IMR-90 (cell line): ENCODE measurements at regions not wholly inside any gene's neighbourhood (a gene's known extent, or its start where the extent isn't known, plus 50 kb on each side); places are given as distances from the start of the nearest gene placed in this dataset.

ENCODE experiments used
- ATAC-seq: fragments of 200-7000 bp; cut with Tn5 transposase; 2 replicates; pipeline ENCODE4 v1.9.1; 2020; ENCODE audit warnings: low read depth, mild to moderate bottlenecking, moderate library complexity
- BruUV-seq: library from RNA; stranded (reverse); fragments of 400-500 nt; replicated peaks from 2 replicates; lab custom pipeline; 2021; lab: Mats Ljungman, UMichigan
- CTCF ChIA-PET: fragments of 300-600 bp; formaldehyde crosslinking; extraction: SDS; loops from one replicate; lab custom pipeline; 2021; ENCODE audit warnings: antibody characterized with exemption; lab: Yijun Ruan, JAX
- POLR2A ChIA-PET: fragments of 300-600 bp; sonication (Branson Sonifier 250); formaldehyde crosslinking; loops from one replicate; lab custom pipeline; 2022; ENCODE audit warnings: antibody characterized with exemption; ENCODE audit not compliant: unreplicated experiment; lab: Charles Lee
- DNase-seq: peaks from one replicate; pipeline ENCODE4 v3.0.0; 2013
- H2AFZ ChIP-seq: replicated peaks from 2 replicates; pipeline ENCODE3; 2013; ENCODE audit warnings: low read length, mild to moderate bottlenecking; ENCODE audit not compliant: poor library complexity
- H2AK5ac ChIP-seq: 2 replicates; pipeline ENCODE4 v1.6.1; 2013; ENCODE audit warnings: low read depth, low read length, inconsistent platforms
- H2AK9ac ChIP-seq: replicated peaks from 2 replicates; pipeline ENCODE3; 2013; ENCODE audit warnings: mild to moderate bottlenecking, low read depth, low read length, moderate library complexity; ENCODE audit not compliant: poor library complexity
- H2BK120ac ChIP-seq: 2 replicates; pipeline ENCODE4 v1.6.1; 2013; ENCODE audit warnings: low read depth, low read length, inconsistent platforms
- H2BK15ac ChIP-seq: 3 replicates; pipeline ENCODE4 v1.6.1; 2013; ENCODE audit warnings: low read depth, low read length, inconsistent platforms
- H2BK20ac ChIP-seq: 2 replicates; pipeline ENCODE4 v1.6.1; 2013; ENCODE audit warnings: low read depth, mild to moderate bottlenecking, inconsistent platforms, low read length, moderate library complexity
- H2BK5ac ChIP-seq: 2 replicates; pipeline ENCODE4 v1.6.1; 2013; ENCODE audit warnings: mild to moderate bottlenecking, low read depth, low read length, inconsistent platforms; ENCODE audit not compliant: poor library complexity, severe bottlenecking
- H3K14ac ChIP-seq: replicated peaks from 2 replicates; pipeline ENCODE4 v1.6.1; 2013; ENCODE audit warnings: low read depth, low read length, inconsistent platforms
- H3K18ac ChIP-seq: 2 replicates; pipeline ENCODE4 v1.6.1; 2013; ENCODE audit warnings: low read depth, low read length, control low read depth
- H3K23ac ChIP-seq: 2 replicates; pipeline ENCODE4 v1.6.1; 2013; ENCODE audit warnings: low read depth, low read length, inconsistent platforms
- H3K27ac ChIP-seq: 2 replicates; pipeline ENCODE4 v1.5.1; 2013; ENCODE audit warnings: mild to moderate bottlenecking, control low read depth, low read length; ENCODE audit not compliant: insufficient read depth
- H3K27me3 ChIP-seq: 2 replicates; pipeline ENCODE4 v1.6.1; 2013; ENCODE audit warnings: low read length; ENCODE audit not compliant: control insufficient read depth, insufficient read depth
- H3K36me3 ChIP-seq: 2 replicates; pipeline ENCODE4 v1.6.1; 2013; ENCODE audit warnings: low read length, mixed read lengths; ENCODE audit not compliant: control insufficient read depth, insufficient read depth
- H3K4ac ChIP-seq: 2 replicates; pipeline ENCODE4 v1.6.1; 2013; ENCODE audit warnings: low read depth, low read length, inconsistent platforms
- H3K4me1 ChIP-seq: 2 replicates; pipeline ENCODE4 v1.6.1; 2013; ENCODE audit warnings: low read length, mixed read lengths; ENCODE audit not compliant: control insufficient read depth, insufficient read depth
- H3K4me2 ChIP-seq: 2 replicates; pipeline ENCODE4 v1.6.1; 2013; ENCODE audit warnings: low read depth, mild to moderate bottlenecking, control low read depth, low read length, moderate library complexity
- H3K4me3 ChIP-seq: 2 replicates; pipeline ENCODE4 v1.5.1; 2013; ENCODE audit warnings: low read depth, mild to moderate bottlenecking, control low read depth, low read length, moderate library complexity; ENCODE audit not compliant: insufficient read depth
- H3K56ac ChIP-seq: 2 replicates; pipeline ENCODE4 v1.6.1; 2013; ENCODE audit warnings: low read length, inconsistent platforms; ENCODE audit not compliant: insufficient read depth; ENCODE audit errors: extremely low read depth
- H3K79me1 ChIP-seq, 2 experiments: 2 replicates each; pipeline ENCODE4 v1.6.1; 2013; ENCODE audit warnings: low read length in 2 of 2, inconsistent platforms in 1 of 2, low read depth in 1 of 2
- H3K9ac ChIP-seq: 2 replicates; pipeline ENCODE4 v1.6.1; 2013; ENCODE audit warnings: low read depth, low read length, control low read depth
- H3K9me1 ChIP-seq: 2 replicates; pipeline ENCODE4 v1.6.1; 2013; ENCODE audit warnings: low read length, inconsistent platforms; ENCODE audit not compliant: insufficient read depth
- H3K9me3 ChIP-seq: 2 replicates; pipeline ENCODE4 v1.6.1; 2013; ENCODE audit warnings: low read length; ENCODE audit not compliant: control insufficient read depth, insufficient read depth
- H4K20me1 ChIP-seq: 2 replicates; pipeline ENCODE4 v1.6.1; 2013; ENCODE audit warnings: low read length, inconsistent platforms; ENCODE audit not compliant: insufficient read depth
- H4K5ac ChIP-seq: 2 replicates; pipeline ENCODE4 v1.6.1; 2013; ENCODE audit warnings: mild to moderate bottlenecking, low read depth, low read length, control low read depth
- H4K8ac ChIP-seq, 2 experiments: 2 replicates each; pipeline ENCODE4 v1.6.1; 2013; ENCODE audit warnings: low read depth in 2 of 2, low read length in 2 of 2, control low read depth in 1 of 2, inconsistent platforms in 1 of 2
- H4K91ac ChIP-seq: 2 replicates; pipeline ENCODE4 v1.6.1; 2013; ENCODE audit warnings: low read depth, low read length, inconsistent platforms; ENCODE audit not compliant: insufficient read depth
- FOS ChIP-seq: fragments of 150-350 bp; IDR thresholded peaks from 2 replicates; pipeline ENCODE4 v1.6.1; 2016; ENCODE audit warnings: low read depth, low read length
- MXI1 ChIP-seq: IDR thresholded peaks from 2 replicates; pipeline ENCODE4 v1.6.1; 2012; ENCODE audit warnings: low read depth, mild to moderate bottlenecking, low read length, moderate library complexity, borderline replicate concordance
- NFE2L2 ChIP-seq: fragments of 150-350 bp; IDR thresholded peaks from 2 replicates; pipeline ENCODE4 v1.6.1; 2016; ENCODE audit warnings: low read depth, mild to moderate bottlenecking, low read length
- POLR2A ChIP-seq: IDR thresholded peaks from 2 replicates; pipeline ENCODE4 v1.6.1; 2012; ENCODE audit warnings: mild to moderate bottlenecking, low read depth, low read length
- RAD21 ChIP-seq: IDR thresholded peaks from 2 replicates; pipeline ENCODE4 v1.6.1; 2012; ENCODE audit warnings: low read length, improper control_type of control experiment
- RCOR1 ChIP-seq: IDR thresholded peaks from 2 replicates; pipeline ENCODE4 v1.6.1; 2012; ENCODE audit warnings: mild to moderate bottlenecking, low read length, improper control_type of control experiment; ENCODE audit not compliant: insufficient replicate concordance
- RFX5 ChIP-seq: IDR thresholded peaks from 2 replicates; pipeline ENCODE4 v1.8.0; 2012; ENCODE audit warnings: low read depth, mild to moderate bottlenecking, low read length, moderate library complexity
- USF2 ChIP-seq: fragments of 150-350 bp; IDR thresholded peaks from 2 replicates; pipeline ENCODE4 v1.6.1; 2017; ENCODE audit warnings: mild to moderate bottlenecking, antibody characterized with exemption, low read length, low read depth
- dilution Hi-C: fragments of 300-500 bp; cut with HindIII; formaldehyde crosslinking; loops from one replicate; pipeline ENCODE4 v1.14.3; 2018; ENCODE audit warnings: low sequenced_read_pairs; ENCODE audit not compliant: unreplicated experiment
- in situ Hi-C: fragments of 300-500 bp; cut with MboI; formaldehyde crosslinking; loops from 3 replicates; pipeline ENCODE4 v1.14.3; 2019; ENCODE audit warnings: low sequenced_read_pairs, inconsistent platforms, mixed read lengths
- intact Hi-C: fragments of 100-400 bp; cut with micrococcal nuclease; formaldehyde crosslinking; loops from 2 replicates; pipeline ENCODE4 v1.10.0; 2022
- TF ChIP-seq, protein P1 (sequence below): fragments of 150-350 bp; IDR thresholded peaks from 2 replicates; pipeline ENCODE4 v1.6.1; 2016; ENCODE audit warnings: low read depth, mild to moderate bottlenecking, low read length, moderate library complexity, borderline replicate concordance

DNA sequence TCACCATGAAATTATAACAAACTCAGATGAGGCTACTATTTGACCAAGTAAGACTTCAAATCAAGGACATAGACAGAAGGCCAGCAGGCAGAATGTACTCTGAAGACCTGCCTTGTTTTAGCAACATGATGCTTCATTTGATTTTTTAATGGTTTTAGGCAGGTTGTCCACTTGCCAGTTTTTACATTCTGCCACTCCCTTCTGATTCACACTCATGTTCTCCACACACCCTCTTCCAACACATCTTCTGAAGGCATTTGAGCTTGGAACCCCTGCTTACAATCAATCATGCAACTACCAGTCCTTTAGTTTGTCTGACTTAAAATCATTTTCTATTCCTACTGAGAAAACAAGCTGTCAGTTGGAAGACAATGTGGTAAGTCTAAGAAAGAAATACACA lies 114.9 kb upstream of the SMIM31 start:
- ChIA-PET POLR2A (no interaction called here), CTCF (no interaction called here)
- BruUV-seq = no TSS peak
- Histone ChIP-seq H2BK15ac (no peak overlapping the region), H3K14ac (no peak overlapping the region), H2BK20ac (no peak overlapping the region), H3K79me1 (no peaks in the 10 kb centered on the region), H3K36me3 (no peaks in the 10 kb centered on the region), H3K4me3 (no peak overlapping the region), H4K20me1 (no peaks in the 10 kb centered on the region), H3K18ac (no peak overlapping the region), H2AK5ac (no peak overlapping the region), H4K8ac (no peak overlapping the region), H2BK120ac (no peak overlapping the region), H3K23ac (no peak overlapping the region), H3K9me1 (no peaks in the 10 kb centered on the region), H4K91ac (no peak overlapping the region), H3K4me1 (no peaks in the 10 kb centered on the region), H3K4ac (no peak overlapping the region), H4K5ac (no peak overlapping the region), H3K56ac (no peak overlapping the region), H3K4me2 (no peak overlapping the region), H2BK5ac (no peak overlapping the region), H2AFZ (no peak overlapping the region), H2AK9ac (no peak overlapping the region), H3K9me3 (peaks cover 6% of the 10 kb centered on the region; the same call in 1 of the 2 replicates), H3K27me3 (no peaks in the 10 kb centered on the region), H3K27ac (no peak overlapping the region), H3K9ac (no peak overlapping the region)
- in situ Hi-C loops (no loop called here), intact Hi-C loops (no loop called here), dilution Hi-C loops (no loop called here)
- ATAC-seq (no peak), DNase-seq (no peak)
- no peak for TF ChIP-seq FOS
- no peak for TF ChIP-seq RFX5
- TF ChIP-seq USF2 = no peak
- TF ChIP-seq RCOR1 = no peak
- TF ChIP-seq NFE2L2 = no peak
- TF ChIP-seq MXI1 = no peak
- TF ChIP-seq RAD21 = no peak
- TF ChIP-seq, protein P1, sequence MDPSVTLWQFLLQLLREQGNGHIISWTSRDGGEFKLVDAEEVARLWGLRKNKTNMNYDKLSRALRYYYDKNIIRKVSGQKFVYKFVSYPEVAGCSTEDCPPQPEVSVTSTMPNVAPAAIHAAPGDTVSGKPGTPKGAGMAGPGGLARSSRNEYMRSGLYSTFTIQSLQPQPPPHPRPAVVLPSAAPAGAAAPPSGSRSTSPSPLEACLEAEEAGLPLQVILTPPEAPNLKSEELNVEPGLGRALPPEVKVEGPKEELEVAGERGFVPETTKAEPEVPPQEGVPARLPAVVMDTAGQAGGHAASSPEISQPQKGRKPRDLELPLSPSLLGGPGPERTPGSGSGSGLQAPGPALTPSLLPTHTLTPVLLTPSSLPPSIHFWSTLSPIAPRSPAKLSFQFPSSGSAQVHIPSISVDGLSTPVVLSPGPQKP = no peak
- TF ChIP-seq POLR2A = no peak
